Fibroblast of lung (primary cell): ENCODE measurements at regions not wholly inside any gene's neighbourhood (a gene's known extent, or its start where the extent isn't known, plus 50 kb on each side); places are given as distances from the start of the nearest gene placed in this dataset.

Experiments
- DNase-seq, 2 donors: peaks; one replicate each; pipeline versions ENCODE4 v3.0.0 to v3.0.0-alpha.2; 2010; ENCODE audit warnings: low read depth in 2 of 2
- H2AFZ ChIP-seq: 2 replicates; pipeline ENCODE4 v1.5.1; 2012; ENCODE audit warnings: low read length, control low read depth, inconsistent platforms
- H3K27ac ChIP-seq: 2 replicates; pipeline ENCODE4 v1.5.1; 2011; ENCODE audit warnings: low read length, control low read depth; ENCODE audit not compliant: insufficient read depth
- H3K27me3 ChIP-seq: 2 replicates; pipeline ENCODE4 v1.5.1; 2011; ENCODE audit warnings: mild to moderate bottlenecking, low read length; ENCODE audit not compliant: control insufficient read depth, insufficient read depth
- H3K36me3 ChIP-seq: 2 replicates; pipeline ENCODE4 v1.5.1; 2011; ENCODE audit warnings: low read length; ENCODE audit not compliant: control insufficient read depth, insufficient read depth
- H3K4me1 ChIP-seq: 2 replicates; pipeline ENCODE4 v1.5.1; 2011; ENCODE audit warnings: low read length; ENCODE audit not compliant: control insufficient read depth, insufficient read depth; ENCODE audit errors: extremely low read depth
- H3K4me2 ChIP-seq: 2 replicates; pipeline ENCODE4 v1.5.1; 2011; ENCODE audit warnings: low read length, control low read depth; ENCODE audit not compliant: insufficient read depth; ENCODE audit errors: extremely low read depth
- H3K4me3 ChIP-seq, 4 experiments: fragments of 200-600 bp in 1 of 4; sonication (generic) in 1 of 4; replicated peaks in 1 of 4; 2 replicates each; pipeline ENCODE4 v1.5.1; 2011 to 2016; ENCODE audit warnings: low read length in 4 of 4, low read depth in 3 of 4, mild to moderate bottlenecking in 3 of 4, control low read depth in 2 of 4, inconsistent platforms in 1 of 4, mixed read lengths in 1 of 4; ENCODE audit not compliant: insufficient read depth in 1 of 4; ENCODE audit errors: control extremely low read depth in 1 of 4
- H3K79me2 ChIP-seq: 2 replicates; pipeline ENCODE4 v1.5.1; 2012; ENCODE audit warnings: mild to moderate bottlenecking, low read length, inconsistent platforms; ENCODE audit not compliant: control insufficient read depth, insufficient read depth
- H3K9ac ChIP-seq: 2 replicates; pipeline ENCODE4 v1.5.1; 2011; ENCODE audit warnings: mild to moderate bottlenecking, low read length, control low read depth; ENCODE audit not compliant: insufficient read depth
- H3K9me3 ChIP-seq: 2 replicates; pipeline ENCODE4 v1.5.1; 2012; ENCODE audit warnings: low read depth, low read length; ENCODE audit not compliant: control insufficient read depth, insufficient read depth
- H4K20me1 ChIP-seq: 2 replicates; pipeline ENCODE4 v1.5.1; 2011; ENCODE audit warnings: low read length; ENCODE audit not compliant: control insufficient read depth, insufficient read depth; ENCODE audit errors: extremely low read depth
- CTCF ChIP-seq, 2 donors: IDR thresholded peaks in 1 of 2; conservative IDR thresholded peaks in 1 of 2; 1 replicate in 1 of 2; 2 replicates in 1 of 2; pipeline ENCODE4 v1.5.1; 2011 to 2012; ENCODE audit warnings: low read length in 2 of 2, control low read depth in 1 of 2, inconsistent platforms in 1 of 2, low read depth in 1 of 2, mild to moderate bottlenecking in 1 of 2
- EZH2 ChIP-seq: IDR thresholded peaks from 2 replicates; pipeline ENCODE4 v1.5.1; 2012; ENCODE audit warnings: low read length, control low read depth, mild to moderate bottlenecking; ENCODE audit errors: missing control alignments

GRCh38 chr20:37579106-37579505 lies 51.4 kb upstream of the BLCAP start:
- Histone ChIP-seq H3K27ac (no peak overlapping the region), H3K36me3 (no peaks in the 10 kb centered on the region), H3K27me3 (peaks cover 4% of the 10 kb centered on the region), H3K4me1 (no peaks in the 10 kb centered on the region), H4K20me1 (peaks cover 2% of the 10 kb centered on the region), H3K4me2 (no peak overlapping the region), H3K4me3 (no peak overlapping the region), H3K9me3 (no peaks in the 10 kb centered on the region), H3K9ac (no peak overlapping the region), H3K79me2 (no peaks in the 10 kb centered on the region), H2AFZ (no peak overlapping the region)
- TF ChIP-seq EZH2 (no peak), CTCF (conservative IDR thresholded peaks at IDR 0.05 in 1 of 2, IDR thresholded peaks at IDR 0.05 in 1 of 2; ENCODE audit: low read depth in 1 of 2, low read length in 2 of 2) (no peak)
- no peak for DNase-seq

- H3K36me3 ChIP-seq, result no peaks in the 10 kb centered on the region
- H3K79me2 ChIP-seq, result no peaks in the 10 kb centered on the region
- TF ChIP-seq CTCF (conservative IDR thresholded peaks at IDR 0.05 in 1 of 2, IDR thresholded peaks at IDR 0.05 in 1 of 2; ENCODE audit: low read depth in 1 of 2, low read length in 2 of 2), result no peak
- TF ChIP-seq EZH2, result no peak
- H3K4me1 ChIP-seq, result no peaks in the 10 kb centered on the region
- H3K9me3 ChIP-seq, result no peaks in the 10 kb centered on the region
- H2AFZ ChIP-seq, result no peak overlapping the region
- no peak overlapping the region for H3K4me3 ChIP-seq
- peaks cover 2% of the 10 kb centered on the region for H4K20me1 ChIP-seq
- H3K27me3 ChIP-seq, result peaks cover 4% of the 10 kb centered on the region
- no peak for DNase-seq
- H3K9ac ChIP-seq, result no peak overlapping the region
- H3K4me2 ChIP-seq, result no peak overlapping the region
- no peak overlapping the region for H3K27ac ChIP-seq
Measured at GRCh38 chr20:37577981-37578380, 50.3 kb upstream of the BLCAP start.
